CD4-positive, alpha-beta T cell (primary cell): ENCODE measurements at regions not wholly inside any gene's neighbourhood (a gene's known extent, or its start where the extent isn't known, plus 50 kb on each side); places are given as distances from the start of the nearest gene placed in this dataset.

Source experiments
- ATAC-seq: fragments of 200-7000 bp; cut with Tn5 transposase; one replicate; pipeline ENCODE4 v1.10.0; 2022; ENCODE audit warnings: mild to moderate bottlenecking; ENCODE audit not compliant: poor library complexity
- CTCF ChIA-PET: fragments of 350-600 bp; sonication (Branson Sonifier 250); formaldehyde crosslinking; loops from one replicate; lab custom pipeline; 2021; ENCODE audit warnings: antibody characterized with exemption, inconsistent platforms; lab: Charles Lee
- POLR2A ChIA-PET: fragments of 350-600 bp; sonication (Branson Sonifier 250); formaldehyde crosslinking; loops from one replicate; lab custom pipeline; 2021; ENCODE audit warnings: antibody characterized with exemption, inconsistent platforms; lab: Charles Lee
- DNase-seq, 14 experiments: peaks; one replicate each; pipeline ENCODE4 v3.0.0-alpha.2; 2013 to 2020; ENCODE audit warnings: mixed read lengths in 2 of 14
- H3K27ac ChIP-seq, 2 donors: one replicate each; pipeline versions ENCODE4 v1.5.1 to v1.7.0; 2013; ENCODE audit warnings: low read length in 2 of 2, low read depth in 1 of 2, mild to moderate bottlenecking in 1 of 2
- H3K27me3 ChIP-seq, 2 experiments: 1 replicate in 1 of 2; 2 replicates in 1 of 2; pipeline versions ENCODE4 v1.6.1 to v1.7.0; 2013; ENCODE audit warnings: low read length in 2 of 2, control low read depth in 1 of 2, mild to moderate bottlenecking in 1 of 2, moderate library complexity in 1 of 2; ENCODE audit not compliant: insufficient read depth in 2 of 2, control insufficient read depth in 1 of 2
- H3K36me3 ChIP-seq: one replicate; pipeline ENCODE4 v1.6.1; 2013; ENCODE audit warnings: low read length, control low read depth; ENCODE audit not compliant: insufficient read depth
- H3K4me1 ChIP-seq: one replicate; pipeline ENCODE4 v1.6.1; 2013; ENCODE audit warnings: low read length, control low read depth; ENCODE audit not compliant: insufficient read depth
- H3K4me3 ChIP-seq: one replicate; pipeline ENCODE4 v1.5.1; 2013; ENCODE audit warnings: mild to moderate bottlenecking, low read length, moderate library complexity
- H3K9me3 ChIP-seq, 2 experiments: 1 replicate in 1 of 2; 2 replicates in 1 of 2; pipeline versions ENCODE4 v1.6.1 to v1.7.0; 2013; ENCODE audit warnings: low read length in 2 of 2, mild to moderate bottlenecking in 2 of 2, control low read depth in 1 of 2, moderate library complexity in 1 of 2; ENCODE audit not compliant: control insufficient read depth in 1 of 2, insufficient read depth in 1 of 2
- H3K27ac Mint-ChIP-seq: one replicate; pipeline ENCODE4 v1.8.0; 2020; ENCODE audit warnings: mixed read lengths
- H3K27me3 Mint-ChIP-seq: one replicate; pipeline ENCODE4 v1.8.0; 2021; ENCODE audit warnings: mixed read lengths
- H3K36me3 Mint-ChIP-seq: one replicate; pipeline ENCODE4 v1.8.0; 2021; ENCODE audit warnings: low read depth, mixed read lengths
- H3K4me1 Mint-ChIP-seq: one replicate; pipeline ENCODE4 v1.8.0; 2021; ENCODE audit warnings: low read depth, mixed read lengths
- H3K4me3 Mint-ChIP-seq: one replicate; pipeline ENCODE4 v1.8.0; 2020; ENCODE audit warnings: mild to moderate bottlenecking, mixed read lengths
- H3K9me3 Mint-ChIP-seq: one replicate; pipeline ENCODE4 v1.8.0; 2020; ENCODE audit warnings: mixed read lengths
- intact Hi-C, 2 experiments: fragments of 100-400 bp; cut with DNase I in 1 of 2; cut with micrococcal nuclease in 1 of 2; formaldehyde crosslinking; loops; one replicate each; pipeline versions ENCODE4 v1.15.1 to v1.9.0; 2023 to 2025; cut with DNase I, micrococcal nuclease
- TF ChIP-seq, protein P1 (sequence below): fragments of 200-600 bp; IDR thresholded peaks from one replicate; pipeline ENCODE4 v1.8.0; 2022; ENCODE audit warnings: antibody characterized with exemption, mild to moderate bottlenecking

DNA sequence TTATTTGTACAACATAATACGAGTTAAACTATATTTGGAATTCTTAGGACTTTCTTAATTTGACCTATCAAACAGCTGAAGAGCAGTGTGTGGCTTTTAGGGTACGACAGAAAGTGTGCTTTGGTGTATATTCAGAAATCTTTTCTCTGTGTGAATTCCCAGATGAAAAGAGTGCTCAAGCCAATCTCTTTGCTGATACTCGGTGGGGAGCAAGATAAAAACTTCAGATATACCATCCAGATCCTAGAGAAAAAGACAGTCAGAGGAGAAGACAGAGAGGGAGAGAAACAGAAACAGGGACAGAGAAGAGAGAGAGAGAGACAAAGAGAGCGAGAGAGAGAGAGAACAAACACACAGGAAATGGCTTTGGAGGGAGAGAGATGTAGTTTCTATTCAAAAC is 658.3 kb upstream of the CPEB2 start:
- TF ChIP-seq, protein P1, sequence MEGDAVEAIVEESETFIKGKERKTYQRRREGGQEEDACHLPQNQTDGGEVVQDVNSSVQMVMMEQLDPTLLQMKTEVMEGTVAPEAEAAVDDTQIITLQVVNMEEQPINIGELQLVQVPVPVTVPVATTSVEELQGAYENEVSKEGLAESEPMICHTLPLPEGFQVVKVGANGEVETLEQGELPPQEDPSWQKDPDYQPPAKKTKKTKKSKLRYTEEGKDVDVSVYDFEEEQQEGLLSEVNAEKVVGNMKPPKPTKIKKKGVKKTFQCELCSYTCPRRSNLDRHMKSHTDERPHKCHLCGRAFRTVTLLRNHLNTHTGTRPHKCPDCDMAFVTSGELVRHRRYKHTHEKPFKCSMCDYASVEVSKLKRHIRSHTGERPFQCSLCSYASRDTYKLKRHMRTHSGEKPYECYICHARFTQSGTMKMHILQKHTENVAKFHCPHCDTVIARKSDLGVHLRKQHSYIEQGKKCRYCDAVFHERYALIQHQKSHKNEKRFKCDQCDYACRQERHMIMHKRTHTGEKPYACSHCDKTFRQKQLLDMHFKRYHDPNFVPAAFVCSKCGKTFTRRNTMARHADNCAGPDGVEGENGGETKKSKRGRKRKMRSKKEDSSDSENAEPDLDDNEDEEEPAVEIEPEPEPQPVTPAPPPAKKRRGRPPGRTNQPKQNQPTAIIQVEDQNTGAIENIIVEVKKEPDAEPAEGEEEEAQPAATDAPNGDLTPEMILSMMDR: no peak
- Mint-ChIP-seq H3K4me3 (no peak overlapping the region), H3K36me3 (no peaks in the 10 kb centered on the region), H3K4me1 (no peaks in the 10 kb centered on the region), H3K9me3 (no peaks in the 10 kb centered on the region), H3K27ac (no peak overlapping the region), H3K27me3 (no peaks in the 10 kb centered on the region)
- ATAC-seq: no peak
- no peak overlapping the region for H3K4me3 ChIP-seq
- no peaks in the 10 kb centered on the region for H3K9me3 ChIP-seq
- CTCF ChIA-PET: no interaction called here
- POLR2A ChIA-PET: no interaction called here
- H3K4me1 ChIP-seq: no peaks in the 10 kb centered on the region
- no peak for DNase-seq
- no peaks in the 10 kb centered on the region for H3K36me3 ChIP-seq
- intact Hi-C loops: no loop called here
- no peak overlapping the region for H3K27ac ChIP-seq
- H3K27me3 ChIP-seq: no peaks in the 10 kb centered on the region

DNA sequence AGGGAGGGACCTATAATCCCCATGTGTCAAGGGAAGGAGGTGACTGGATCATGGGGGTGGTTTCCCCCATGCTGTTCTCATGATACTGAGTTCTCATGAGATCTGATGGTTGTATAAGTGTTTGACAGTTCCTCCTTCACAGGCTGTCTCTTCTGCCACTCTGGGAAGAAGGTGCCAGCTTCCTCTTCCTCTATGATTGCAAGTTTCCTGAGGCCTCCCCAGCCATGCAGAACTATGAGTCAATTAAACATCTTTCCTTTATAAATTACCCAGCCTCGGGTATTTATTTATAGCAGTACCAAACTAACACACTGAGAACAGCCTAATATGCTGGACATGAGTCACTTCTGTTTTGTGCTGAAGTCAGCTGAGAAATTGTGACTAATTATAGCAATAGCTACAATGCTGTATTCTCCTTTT is 656.9 kb upstream of the CPEB2 start:
- ChIA-PET CTCF (no interaction called here), POLR2A (no interaction called here)
- Mint-ChIP-seq H3K27me3 (no peaks in the 10 kb centered on the region), H3K9me3 (no peaks in the 10 kb centered on the region), H3K36me3 (no peaks in the 10 kb centered on the region), H3K27ac (no peak overlapping the region), H3K4me3 (no peak overlapping the region), H3K4me1 (no peaks in the 10 kb centered on the region)
- ATAC-seq (no peak), DNase-seq (peak in 2 of 14 experiments; percentile 21 to 60)
- Histone ChIP-seq H3K4me1 (no peaks in the 10 kb centered on the region), H3K36me3 (no peaks in the 10 kb centered on the region), H3K27me3 (no peaks in the 10 kb centered on the region), H3K4me3 (no peak overlapping the region), H3K9me3 (no peaks in the 10 kb centered on the region), H3K27ac (no peak overlapping the region)
- intact Hi-C loops: no loop called here
- TF ChIP-seq, protein P1: no peak

DNA sequence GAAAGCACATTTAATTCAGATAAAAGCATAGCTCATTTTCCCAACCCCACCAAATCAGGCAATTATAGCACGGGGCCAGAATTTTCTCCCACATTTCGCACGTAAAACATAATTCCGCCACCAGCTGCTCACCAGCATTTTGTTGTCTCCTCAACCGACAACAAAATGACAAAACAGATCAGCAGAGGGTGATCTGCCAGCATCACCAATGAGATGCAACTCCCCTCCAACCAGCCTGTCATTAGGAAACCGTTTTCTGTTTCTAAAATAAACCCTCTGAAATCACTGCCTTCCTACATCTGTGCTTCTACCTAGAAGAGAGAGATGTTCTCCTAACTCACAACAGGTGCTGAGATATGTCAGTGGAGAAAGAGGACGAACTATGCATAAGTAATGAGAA is 654.8 kb upstream of the CPEB2 start:
- Histone ChIP-seq H3K4me3 (no peak overlapping the region), H3K27ac (no peak overlapping the region), H3K36me3 (no peaks in the 10 kb centered on the region), H3K9me3 (no peaks in the 10 kb centered on the region), H3K4me1 (no peaks in the 10 kb centered on the region), H3K27me3 (no peaks in the 10 kb centered on the region)
- no peaks in the 10 kb centered on the region for H3K27me3 Mint-ChIP-seq
- no peaks in the 10 kb centered on the region for H3K36me3 Mint-ChIP-seq
- intact Hi-C loops: no loop called here
- TF ChIP-seq, protein P1: no peak
- no peak for ATAC-seq
- no peak for DNase-seq
- H3K4me1 Mint-ChIP-seq: no peaks in the 10 kb centered on the region
- H3K9me3 Mint-ChIP-seq: no peaks in the 10 kb centered on the region
- POLR2A ChIA-PET: no interaction called here
- CTCF ChIA-PET: no interaction called here
- H3K27ac Mint-ChIP-seq: no peak overlapping the region
- no peak overlapping the region for H3K4me3 Mint-ChIP-seq
